NCI-H1092 (cell line): ENCODE measurements at regions not wholly inside any gene's neighbourhood (a gene's known extent, or its start where the extent isn't known, plus 50 kb on each side); places are given as distances from the start of the nearest gene placed in this dataset.

ENCODE experiments used
- DNase-seq: peaks from one replicate; lab custom pipeline; 2025; lab: John Stamatoyannopoulos, UW

DNA sequence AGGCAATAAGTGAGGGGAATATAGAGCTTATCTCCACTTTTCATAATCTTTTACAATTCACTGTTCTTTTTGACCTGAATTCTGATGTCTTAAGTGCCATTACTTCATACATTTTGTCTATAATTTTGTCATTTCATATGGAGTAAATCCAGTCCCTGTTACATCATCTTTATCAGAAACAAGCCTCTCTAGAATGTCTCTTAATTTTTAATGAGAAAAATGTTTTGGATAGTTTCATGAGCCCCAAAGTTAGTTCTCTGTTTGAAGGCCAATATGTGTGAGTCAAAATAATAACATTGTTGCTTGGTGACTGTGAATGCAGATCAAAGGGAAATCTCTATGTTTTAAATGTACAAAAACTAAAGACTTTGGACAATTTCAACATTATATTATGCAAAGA, 329.6 kb upstream of the ARRDC3 start:
- DNase-seq: no peak

DNA sequence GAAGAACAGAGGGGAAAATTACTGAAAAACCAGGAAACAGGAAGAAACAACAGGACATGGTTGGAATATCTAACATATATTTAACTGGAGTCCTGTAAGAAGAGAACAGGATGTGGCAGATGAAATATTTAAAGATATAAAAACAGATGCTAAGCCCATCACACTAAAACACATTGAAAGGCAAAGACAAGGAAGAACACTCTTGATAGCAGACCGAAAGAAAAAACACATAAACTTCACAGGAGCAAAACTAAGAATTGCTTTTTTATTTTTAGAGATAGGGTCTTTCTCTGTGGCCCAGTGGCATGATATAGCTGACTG, 324.4 kb upstream of the ARRDC3 start:
- DNase-seq: no peak

DNA sequence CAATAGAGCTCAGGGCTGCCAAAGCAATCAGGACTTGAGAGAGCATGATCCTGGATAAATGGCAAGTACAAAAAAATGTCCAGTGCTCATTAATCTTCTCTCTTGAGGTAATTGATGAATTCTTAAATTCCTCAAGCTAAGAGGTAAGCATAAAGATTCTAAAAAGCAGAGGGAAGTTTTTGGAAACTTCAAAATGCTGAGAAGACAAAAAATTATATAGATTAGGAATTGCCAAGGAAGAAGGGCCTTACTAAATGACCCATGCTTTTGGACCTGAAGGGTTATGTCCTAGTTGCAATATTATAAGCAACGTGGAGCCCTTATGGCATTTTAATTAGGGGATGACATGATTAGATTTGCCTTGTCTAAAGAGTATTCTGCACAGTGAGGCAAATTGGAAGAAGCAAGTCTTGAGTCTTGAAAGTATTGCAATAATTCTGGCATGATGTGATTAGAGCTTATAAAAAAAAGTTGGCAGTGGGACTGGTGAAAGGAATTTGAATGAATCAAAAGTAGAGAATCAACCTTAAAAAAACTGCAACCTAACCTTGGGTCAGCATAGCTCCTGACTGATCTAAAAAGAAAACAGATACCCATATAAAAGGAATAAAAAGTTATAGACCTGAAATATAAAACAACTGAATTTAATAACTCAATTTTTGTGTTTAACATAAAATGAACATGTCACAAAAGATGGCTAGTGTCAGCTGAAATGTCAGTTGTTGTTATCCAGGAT, 323.8 kb upstream of the ARRDC3 start:
- no peak for DNase-seq

DNA sequence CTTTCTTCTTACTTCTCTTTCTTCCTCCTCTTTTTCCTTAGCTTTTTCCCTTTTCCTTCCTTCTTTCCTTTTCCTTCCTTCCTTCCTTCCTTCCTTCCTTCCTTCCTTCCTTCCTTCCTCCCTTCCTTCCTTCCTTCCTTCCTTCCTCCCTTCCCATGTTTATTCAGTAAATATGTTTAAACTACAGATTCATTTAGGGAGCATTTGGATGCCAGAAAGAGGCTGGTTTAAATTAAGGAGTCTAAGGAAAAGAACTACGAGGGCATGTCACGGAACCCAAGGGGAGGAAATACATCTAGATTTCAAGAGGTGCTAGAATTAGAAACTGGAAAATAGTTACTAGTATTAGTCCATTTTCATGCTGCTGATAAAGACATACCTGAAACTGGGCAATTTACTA, 320.0 kb upstream of the ARRDC3 start:
- no peak for DNase-seq

DNA sequence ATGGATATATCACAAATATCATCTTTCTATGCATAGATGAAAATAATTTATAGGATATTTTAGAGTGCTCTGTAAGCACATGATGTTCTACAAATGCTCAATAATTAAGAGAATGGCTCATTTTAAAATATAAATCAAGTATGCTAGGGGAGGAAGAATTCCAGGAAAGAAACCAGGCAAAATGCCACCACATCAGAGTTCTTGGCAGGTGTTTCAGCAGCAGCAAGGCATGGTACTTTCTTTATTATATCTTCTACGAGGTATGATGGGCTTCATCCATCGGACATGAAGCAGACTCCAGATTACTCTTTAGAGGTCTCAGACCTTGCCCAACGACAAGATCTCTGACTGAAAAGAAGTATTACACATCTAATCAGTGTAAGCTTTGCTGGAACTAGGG, 316.3 kb upstream of the ARRDC3 start:
- no peak for DNase-seq

DNA sequence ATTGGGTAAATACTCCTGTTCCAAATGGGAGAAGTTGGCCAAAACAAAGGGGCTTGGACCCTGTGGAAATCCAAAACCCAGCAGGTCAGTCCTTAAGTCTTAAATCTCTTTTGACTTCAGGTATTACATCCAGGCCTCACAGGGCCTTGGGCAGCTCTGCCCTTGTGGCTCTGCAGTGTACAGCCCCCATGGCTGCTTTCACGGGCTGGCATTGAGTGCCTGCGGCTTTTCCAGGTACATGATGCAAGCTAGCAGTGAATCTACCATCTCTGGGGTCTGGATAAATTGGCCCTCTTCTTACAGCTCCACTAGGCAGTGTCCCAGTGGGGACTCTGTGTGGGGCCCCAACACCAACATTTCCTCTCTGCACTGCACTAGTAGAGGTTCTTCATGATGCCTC, 308.5 kb upstream of the ARRDC3 start:
- no peak for DNase-seq

DNA sequence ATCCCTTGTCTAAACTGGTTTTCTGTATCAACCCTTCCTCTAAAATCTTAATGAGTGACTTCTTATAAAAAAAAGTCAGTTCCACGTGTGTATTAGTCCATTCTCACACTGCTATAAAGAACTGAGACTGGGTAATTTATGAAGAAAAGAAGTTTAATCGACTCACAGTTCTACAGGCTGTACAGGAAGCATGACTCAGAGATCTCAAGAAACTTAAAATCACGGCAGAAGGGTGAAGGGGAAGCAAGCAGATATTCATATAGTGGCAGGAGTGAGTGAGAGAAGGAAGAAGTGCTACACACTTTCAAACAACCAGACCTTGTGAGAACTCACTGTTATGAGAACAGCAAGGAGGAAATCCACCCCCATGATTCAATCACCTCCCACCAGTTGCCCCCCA, 307.8 kb upstream of the ARRDC3 start:
- no peak for DNase-seq

DNA sequence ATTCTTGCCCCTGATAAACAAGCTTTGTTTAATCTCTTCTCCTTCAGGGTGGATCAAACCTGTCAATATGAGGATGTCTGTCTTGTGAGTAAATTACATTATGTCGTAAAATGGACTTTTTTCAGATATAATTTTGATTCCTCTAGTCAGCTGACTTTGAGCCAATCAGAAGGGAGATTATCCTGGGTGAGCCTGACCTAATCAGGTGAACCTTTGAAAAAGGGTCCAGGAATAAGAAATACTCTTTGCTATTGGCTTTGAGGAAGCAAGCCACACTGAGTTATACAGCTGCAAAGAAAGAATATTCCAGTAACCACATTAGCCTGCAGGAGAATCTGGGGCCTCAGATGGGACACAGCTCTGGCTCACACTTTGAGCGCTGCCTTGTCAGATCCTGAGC, 304.3 kb upstream of the ARRDC3 start:
- no peak for DNase-seq

DNA sequence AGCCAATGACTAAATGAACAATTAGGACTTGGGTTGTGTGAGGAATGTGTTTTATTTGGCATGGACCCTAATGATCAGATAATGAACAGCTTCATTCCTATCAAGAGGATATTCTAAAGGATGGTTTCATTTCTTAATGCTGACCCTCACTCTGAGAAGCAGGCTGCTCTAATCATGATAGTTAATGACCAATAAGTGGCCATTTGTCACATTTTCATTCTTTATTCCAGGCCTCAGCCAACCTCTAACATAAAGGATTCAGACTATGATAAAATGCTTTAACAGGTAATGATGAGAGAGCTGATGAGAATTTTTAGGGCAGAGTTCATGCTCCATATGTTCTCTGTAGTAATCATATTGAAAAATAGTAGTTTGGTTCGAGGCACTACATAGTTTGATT, 301.5 kb upstream of the ARRDC3 start:
- DNase-seq: no peak

DNA sequence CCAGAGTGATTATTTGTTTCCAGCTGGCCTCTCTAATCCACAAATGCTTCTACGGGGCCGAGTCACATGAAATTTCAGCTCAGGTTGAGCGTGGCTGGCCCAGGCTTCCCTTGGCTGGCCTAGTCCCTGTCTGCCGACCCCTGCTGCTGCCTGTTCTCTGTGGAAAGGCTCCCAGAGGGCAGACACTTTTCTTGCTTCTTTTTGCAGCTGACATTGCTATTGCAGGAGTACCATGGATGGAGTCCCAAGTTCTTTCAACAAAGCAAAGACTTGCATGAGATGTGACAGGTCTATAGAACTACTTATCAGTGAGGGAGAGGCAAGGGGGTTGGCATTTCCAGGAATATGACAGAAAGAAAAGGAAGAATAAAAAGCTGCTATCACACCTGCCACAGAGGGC, 287.4 kb upstream of the ARRDC3 start:
- no peak for DNase-seq

DNA sequence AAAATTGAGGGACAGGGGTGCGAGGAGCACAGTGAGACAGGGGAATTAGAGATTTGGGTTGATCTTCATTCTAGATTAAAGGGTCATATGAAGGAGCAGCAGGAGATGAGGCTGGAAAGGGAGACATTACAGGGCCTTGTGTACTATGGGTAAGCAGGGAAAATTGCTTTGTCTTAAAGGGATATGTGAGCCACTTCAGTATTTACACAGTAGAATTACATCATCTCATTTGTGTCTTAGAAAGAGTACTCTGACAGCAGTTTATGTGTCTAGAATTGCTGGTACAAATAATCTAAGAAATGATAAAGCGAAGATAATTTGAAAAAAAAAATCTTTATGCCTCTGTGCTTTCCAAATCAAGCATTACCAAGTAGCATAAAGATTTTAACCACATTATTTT, 287.0 kb upstream of the ARRDC3 start:
- no peak for DNase-seq

DNA sequence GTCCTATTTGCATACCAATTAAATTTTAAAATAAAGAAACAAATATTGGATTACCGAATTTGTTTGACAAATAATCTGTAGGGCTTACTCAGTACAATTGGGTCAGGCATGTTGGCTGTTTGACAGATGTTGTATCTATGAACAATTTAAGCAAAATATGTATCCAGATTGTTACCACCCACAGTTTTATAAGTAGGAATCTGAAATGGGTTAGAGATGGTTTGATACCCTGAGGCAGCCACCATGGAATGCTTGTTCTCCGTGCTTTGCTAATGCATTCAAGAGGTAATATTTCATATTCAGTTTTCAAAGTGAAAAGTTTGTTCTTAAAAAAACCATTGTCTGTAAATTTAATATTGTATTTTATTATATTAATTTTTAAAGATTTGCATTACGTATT, 285.1 kb upstream of the ARRDC3 start:
- DNase-seq: no peak

DNA sequence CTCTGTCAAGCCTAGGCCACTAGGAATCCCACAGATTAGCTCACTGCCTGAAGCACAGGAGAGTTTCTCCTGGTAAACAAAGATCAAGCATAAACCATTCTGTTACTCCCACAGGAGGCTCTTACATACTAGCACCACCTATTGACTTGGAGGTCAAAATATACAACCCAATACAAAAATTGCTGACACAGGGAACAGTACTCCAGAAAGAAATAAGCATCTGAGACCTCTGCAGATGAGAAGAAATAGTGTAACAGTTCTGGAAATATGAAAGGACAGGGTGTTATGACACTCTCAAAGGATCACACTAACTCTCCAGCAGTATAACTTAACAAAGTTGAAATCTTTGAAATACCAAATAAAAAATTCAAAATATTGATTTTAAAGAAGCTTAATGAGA, 269.6 kb upstream of the ARRDC3 start:
- no peak for DNase-seq

DNA sequence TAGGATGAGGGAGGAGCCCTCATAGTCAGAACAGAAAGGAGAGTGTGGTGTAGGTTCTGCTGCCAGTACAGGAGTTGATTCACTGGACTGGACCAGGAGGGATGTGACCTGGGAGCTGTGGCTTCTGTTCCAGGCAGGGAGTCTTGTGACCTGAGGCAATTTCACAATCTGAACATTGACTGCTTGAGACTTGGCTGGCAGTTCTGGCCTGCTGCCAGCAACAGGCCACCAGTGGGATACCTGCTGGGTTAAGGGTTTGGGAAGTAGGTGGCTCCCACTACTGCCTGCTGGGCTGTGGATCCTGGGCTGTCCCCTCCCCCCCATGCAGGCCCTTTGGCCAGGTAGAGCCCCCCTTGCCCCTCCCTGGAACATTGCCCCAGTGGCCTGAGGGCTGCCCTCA, 268.6 kb upstream of the ARRDC3 start:
- DNase-seq: no peak

DNA sequence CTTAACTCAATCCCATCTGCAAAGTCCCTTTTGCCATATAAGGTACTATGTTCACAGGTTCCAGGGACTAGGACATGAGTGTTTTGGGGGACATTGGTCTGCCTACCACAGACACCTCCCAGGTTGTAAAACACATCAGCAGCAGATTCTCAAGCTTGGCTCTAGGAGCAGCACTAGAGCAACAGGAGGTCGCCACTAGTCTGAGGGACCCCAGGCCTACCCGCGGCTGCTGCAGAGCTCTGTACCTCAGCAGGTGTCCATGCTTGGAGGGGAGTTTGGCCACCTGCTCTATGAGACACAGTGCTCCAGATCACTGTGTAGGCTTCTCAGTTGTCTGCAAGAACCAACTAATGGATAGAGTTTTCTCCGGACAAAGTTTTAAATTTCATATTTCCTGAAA, 262.2 kb upstream of the ARRDC3 start:
- DNase-seq: no peak

DNA sequence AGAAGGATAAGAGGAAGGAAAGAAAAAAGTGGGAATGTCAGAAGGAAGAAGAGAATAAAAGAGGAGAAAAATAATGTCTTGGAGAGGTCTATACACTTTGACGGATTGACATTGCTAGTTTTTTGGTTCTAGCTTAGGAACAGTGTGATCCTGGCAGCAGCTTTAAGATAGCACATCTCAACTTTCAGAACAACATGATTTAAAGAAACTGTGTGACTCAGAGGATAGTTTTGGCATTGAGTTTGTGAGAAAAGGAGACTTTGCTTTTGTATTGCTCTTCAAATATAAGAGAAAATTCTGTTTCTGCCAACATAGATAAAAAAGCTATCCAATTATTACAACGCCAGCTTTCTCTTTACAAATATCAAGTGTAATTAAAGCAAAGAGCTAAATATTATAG, 260.7 kb upstream of the ARRDC3 start:
- DNase-seq: no peak

DNA sequence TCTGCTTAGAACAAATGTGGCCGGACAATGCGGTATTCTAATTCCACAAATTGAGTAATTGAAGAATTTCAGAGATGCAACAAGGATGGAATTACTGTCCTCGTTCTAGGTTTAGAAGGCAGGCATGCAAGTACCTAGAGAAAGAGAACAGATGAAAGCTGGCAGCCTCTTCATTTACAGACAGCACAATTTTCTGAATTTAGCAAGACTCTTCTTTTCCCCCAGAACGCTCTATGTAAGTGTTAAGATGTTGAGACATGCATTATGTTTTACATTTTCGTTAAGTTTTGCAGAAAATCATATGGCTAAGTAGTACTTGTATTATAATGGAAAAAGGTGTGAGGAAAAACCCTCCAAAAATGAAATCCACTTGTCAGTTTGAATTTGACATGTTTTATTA, 259.5 kb upstream of the ARRDC3 start:
- no peak for DNase-seq

DNA sequence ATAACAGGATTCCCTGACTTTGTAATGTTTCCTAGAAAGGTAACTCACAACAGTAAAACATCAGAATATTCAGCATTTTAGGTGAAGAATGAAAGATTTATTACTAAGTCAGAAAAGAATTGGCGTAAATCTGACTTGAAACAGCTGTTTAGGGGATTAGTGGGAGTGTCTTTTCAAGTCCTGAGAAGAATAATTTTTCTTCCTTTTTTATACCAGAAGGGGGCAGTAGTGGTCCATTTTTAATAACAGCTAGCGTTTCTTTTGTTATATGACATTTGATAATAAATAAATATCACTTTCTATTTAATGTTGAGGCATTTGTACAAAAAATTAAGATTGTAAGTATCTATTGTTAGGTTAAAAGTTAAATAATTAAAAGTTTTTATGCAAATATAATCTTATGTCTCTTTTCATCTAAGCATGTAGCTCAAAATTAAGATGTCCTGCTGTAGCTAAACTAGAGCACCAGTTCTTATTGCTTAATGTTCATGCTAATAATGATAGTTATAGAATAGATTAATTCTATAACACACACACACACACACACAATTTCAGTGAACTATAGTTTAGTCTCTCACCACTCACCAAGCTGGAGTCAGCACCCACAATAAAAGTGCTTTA, 258.7 kb upstream of the ARRDC3 start:
- peak; percentile 16 for DNase-seq

DNA sequence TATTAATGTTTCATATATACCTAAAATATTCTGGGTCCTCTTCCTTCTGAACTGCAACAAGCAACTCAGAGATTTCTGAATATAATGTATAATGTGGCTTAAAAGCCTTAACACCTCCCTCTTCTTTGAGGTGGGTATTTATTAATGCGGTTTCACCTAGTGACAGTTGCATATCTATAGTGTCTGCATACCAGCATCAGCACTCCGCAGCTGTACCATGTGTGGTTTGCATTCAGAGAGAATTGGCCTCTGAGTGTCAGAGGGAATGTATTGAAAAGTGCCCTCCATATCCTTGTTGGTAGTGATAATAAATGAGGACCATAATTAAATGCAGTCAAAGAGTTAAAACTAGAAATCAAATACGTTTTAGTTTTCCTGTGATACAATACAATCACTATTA, 256.6 kb upstream of the ARRDC3 start:
- no peak for DNase-seq

DNA sequence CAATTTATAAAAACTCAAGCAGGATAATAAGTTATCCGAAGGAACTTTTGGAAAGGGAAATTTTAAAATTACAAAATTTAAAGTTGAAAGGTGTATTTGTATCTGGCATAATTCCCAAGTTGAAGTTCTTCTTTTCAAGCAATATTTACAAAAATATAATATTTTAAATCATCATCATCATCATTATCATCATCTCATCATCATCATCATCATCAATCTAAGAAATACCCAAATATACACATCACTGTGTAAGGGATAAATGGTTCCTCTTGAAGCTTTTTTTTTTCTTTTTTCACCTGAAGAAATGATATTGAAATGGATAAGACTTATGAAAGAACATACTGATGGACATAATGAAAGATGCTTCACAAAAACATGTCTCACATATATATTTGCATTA, 254.9 kb upstream of the ARRDC3 start:
- DNase-seq: no peak

DNA sequence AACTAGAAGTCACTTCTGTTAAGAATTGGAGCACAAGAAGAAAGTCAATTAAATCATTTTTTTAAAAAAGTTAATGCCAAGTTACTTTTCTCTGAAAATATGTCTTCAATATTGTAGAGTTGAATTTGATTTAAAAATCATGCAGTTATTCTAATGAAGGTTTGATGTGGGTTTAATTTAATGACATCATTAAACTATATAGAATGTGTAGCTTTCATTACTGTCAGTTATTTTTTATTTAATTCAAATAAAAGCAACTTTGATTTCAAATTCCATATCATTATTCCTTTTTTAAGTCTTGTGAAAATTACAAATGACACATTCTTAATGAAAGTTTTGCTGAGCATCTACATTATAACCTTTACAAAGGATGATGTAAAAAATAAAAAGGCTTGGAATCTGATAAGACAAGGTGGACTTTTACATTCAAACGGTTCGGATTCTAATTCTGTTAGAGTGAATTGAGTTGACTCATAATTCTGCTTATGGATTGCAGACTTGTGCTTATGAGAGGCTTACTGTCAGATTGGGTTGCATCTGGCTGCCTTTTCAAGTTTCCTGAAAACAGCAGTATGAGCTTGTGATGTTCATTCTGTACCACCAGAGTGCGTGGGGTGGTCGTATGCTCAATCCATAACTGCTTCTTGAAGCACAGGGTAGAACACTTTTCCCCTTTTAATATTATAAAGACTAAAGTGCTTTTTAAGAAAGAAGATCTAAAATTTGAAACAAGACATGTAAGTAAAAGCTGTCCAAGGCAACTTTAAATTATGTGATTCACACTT, 253.0 kb upstream of the ARRDC3 start:
- no peak for DNase-seq

DNA sequence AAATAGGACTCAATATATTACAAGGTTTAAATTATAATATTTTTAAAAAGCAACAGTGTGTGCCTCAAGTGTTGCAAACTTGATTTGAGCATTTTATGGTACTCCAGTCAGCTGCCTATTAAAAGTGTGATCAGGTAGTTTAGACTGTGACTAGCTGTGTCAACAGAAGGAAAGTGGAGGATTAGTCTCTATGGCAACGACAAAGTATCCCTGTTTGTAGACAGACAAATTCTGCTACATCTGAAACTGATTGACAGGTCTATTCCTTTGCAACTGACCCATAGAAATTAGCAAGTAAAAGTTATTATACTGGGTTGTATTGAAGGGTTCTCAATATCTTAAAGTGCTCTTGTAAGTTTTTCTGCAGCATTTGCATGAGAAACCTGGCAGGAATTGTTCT, 249.8 kb upstream of the ARRDC3 start:
- peak; percentile 2 for DNase-seq

DNA sequence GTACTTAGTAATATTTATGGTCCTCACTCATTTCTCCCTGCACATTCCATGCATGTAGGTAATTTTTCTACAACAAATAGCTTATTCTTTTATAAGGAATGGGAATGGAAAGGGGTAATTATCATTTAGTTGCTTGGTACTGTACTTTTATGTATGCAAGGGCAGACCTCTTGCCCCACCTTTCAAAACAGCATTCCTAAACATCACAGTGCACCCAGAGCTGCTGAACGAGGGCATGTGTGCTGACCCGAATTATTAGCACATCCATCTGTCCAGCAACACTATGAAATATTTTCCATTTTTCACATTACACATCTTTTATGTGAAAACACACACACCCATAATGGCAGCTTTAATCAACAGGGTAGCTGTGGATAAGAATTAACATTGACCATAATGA, 228.6 kb upstream of the ARRDC3 start:
- no peak for DNase-seq

DNA sequence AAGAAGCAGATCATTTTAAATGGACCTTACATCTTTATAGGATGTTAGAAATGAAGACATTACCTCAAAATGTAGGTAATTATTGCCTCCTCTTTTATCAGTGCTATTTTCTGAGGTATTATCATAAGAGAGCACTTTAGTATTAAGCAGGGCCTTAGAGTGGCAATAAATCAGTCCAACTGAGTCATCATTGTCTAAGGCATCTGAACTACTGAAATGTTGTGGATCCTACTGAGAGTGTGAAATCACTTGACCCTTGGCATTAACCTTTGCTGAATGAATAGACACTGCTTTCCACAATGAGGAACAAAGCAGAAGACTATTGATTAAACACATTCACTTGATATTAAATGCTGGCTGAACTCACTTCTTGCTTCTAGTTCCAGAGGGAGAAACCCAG, 224.6 kb upstream of the ARRDC3 start:
- DNase-seq: no peak
